Activated CD8-positive, alpha-beta memory T cell treated with anti-CD3 and anti-CD28 coated beads, Interleukin-2, amount 10 ng/mL, durations not matched to agents 7 days and 5 days (primary cell): ENCODE measurements at regions not wholly inside any gene's neighbourhood (a gene's known extent, or its start where the extent isn't known, plus 50 kb on each side); places are given as distances from the start of the nearest gene placed in this dataset.
"Not testable (repeated sequence)": the region's sequence is repeated elsewhere in the genome, so short reads cannot be mapped to it uniquely, and the experiment has no call there.

Source experiments
- ATAC-seq: fragments of 150-1000 bp; cut with Tn5 transposase; one replicate; pipeline ENCODE4 v1.10.0; 2021; ENCODE audit warnings: moderate library complexity
- CTCF ChIA-PET: fragments of 350-600 bp; sonication (Branson Sonifier 250); formaldehyde crosslinking; loops from one replicate; lab custom pipeline; 2021; ENCODE audit warnings: antibody characterized with exemption; lab: Charles Lee
- DNase-seq: peaks from one replicate; pipeline ENCODE4 v3.0.0-alpha.2; 2020
- H3K27ac Mint-ChIP-seq: one replicate; pipeline ENCODE4 v1.8.0; 2021; ENCODE audit warnings: mild to moderate bottlenecking, mixed read lengths
- H3K27me3 Mint-ChIP-seq: one replicate; pipeline ENCODE4 v1.8.0; 2021; ENCODE audit warnings: mixed read lengths
- H3K36me3 Mint-ChIP-seq: one replicate; pipeline ENCODE4 v1.8.0; 2021; ENCODE audit warnings: mild to moderate bottlenecking, mixed read lengths
- H3K4me1 Mint-ChIP-seq: one replicate; pipeline ENCODE4 v1.8.0; 2021; ENCODE audit warnings: mixed read lengths
- H3K4me3 Mint-ChIP-seq: one replicate; pipeline ENCODE4 v1.8.0; 2021; ENCODE audit warnings: mild to moderate bottlenecking, moderate library complexity, mixed read lengths
- H3K9me3 Mint-ChIP-seq: one replicate; pipeline ENCODE4 v1.8.0; 2022; ENCODE audit warnings: low read depth, mixed read lengths

- ATAC-seq: peak; percentile 45
- CTCF ChIA-PET: no interaction called here
Observed at GRCh38 chr15:95620934-95621579, 709.4 kb upstream of the NR2F2 start.

GRCh38 chr15:95622843-95623242 is 707.7 kb upstream of the NR2F2 start:
- Mint-ChIP-seq H3K4me1 (peaks cover 8% of the 10 kb centered on the region), H3K9me3 (no peaks in the 10 kb centered on the region), H3K27ac (no peak overlapping the region), H3K27me3 (no peaks in the 10 kb centered on the region), H3K36me3 (peaks cover 4% of the 10 kb centered on the region), H3K4me3 (no peak overlapping the region)
- CTCF ChIA-PET: no interaction called here
- ATAC-seq (no peak), DNase-seq (no peak)

More at GRCh38 chr15:95620934-95621579, 709.4 kb upstream of the NR2F2 start:
- Mint-ChIP-seq H3K27me3 (no peaks in the 10 kb centered on the region), H3K4me3 (no peak overlapping the region), H3K27ac (no peak overlapping the region), H3K9me3 (no peaks in the 10 kb centered on the region), H3K4me1 (peaks cover 8% of the 10 kb centered on the region), H3K36me3 (peaks cover 4% of the 10 kb centered on the region)
- DNase-seq: no peak

GRCh38 chr15:95624100-95624499 is 706.4 kb upstream of the NR2F2 start:
- Mint-ChIP-seq H3K36me3 (peaks cover 4% of the 10 kb centered on the region), H3K9me3 (no peaks in the 10 kb centered on the region)

GRCh38 chr15:95624616-95625361 is 705.7 kb upstream of the NR2F2 start:
- Mint-ChIP-seq H3K4me3 (no peak overlapping the region), H3K36me3 (peaks cover 4% of the 10 kb centered on the region), H3K27me3 (no peaks in the 10 kb centered on the region), H3K27ac (no peak overlapping the region), H3K4me1 (peaks cover 8% of the 10 kb centered on the region), H3K9me3 (no peaks in the 10 kb centered on the region)
- ATAC-seq (no peak), DNase-seq (no peak)
- CTCF ChIA-PET: no interaction called here

More at GRCh38 chr15:95624100-95624499, 706.4 kb upstream of the NR2F2 start:
- CTCF ChIA-PET: no interaction called here
- H3K4me1 Mint-ChIP-seq: peaks cover 8% of the 10 kb centered on the region
- ATAC-seq (no peak), DNase-seq (no peak)
- H3K4me3 Mint-ChIP-seq: no peak overlapping the region
- no peak overlapping the region for H3K27ac Mint-ChIP-seq
- H3K27me3 Mint-ChIP-seq: no peaks in the 10 kb centered on the region

GRCh38 chr15:95626501-95627361 is 703.8 kb upstream of the NR2F2 start:
- Mint-ChIP-seq H3K9me3 (peaks cover 2% of the 10 kb centered on the region), H3K27ac (no peak overlapping the region), H3K4me1 (no peaks in the 10 kb centered on the region)

GRCh38 chr15:95629503-95630168 is 700.9 kb upstream of the NR2F2 start:
- no peak for ATAC-seq
- CTCF ChIA-PET: no interaction called here
- H3K27me3 Mint-ChIP-seq: no peaks in the 10 kb centered on the region
- DNase-seq: no peak
- H3K36me3 Mint-ChIP-seq: no peaks in the 10 kb centered on the region
- no peak overlapping the region for H3K27ac Mint-ChIP-seq
- H3K4me3 Mint-ChIP-seq: no peak overlapping the region
- no peaks in the 10 kb centered on the region for H3K4me1 Mint-ChIP-seq
- H3K9me3 Mint-ChIP-seq: peaks cover 2% of the 10 kb centered on the region

More at GRCh38 chr15:95626501-95627361, 703.8 kb upstream of the NR2F2 start:
- no peaks in the 10 kb centered on the region for H3K27me3 Mint-ChIP-seq
- CTCF ChIA-PET: no interaction called here
- H3K4me3 Mint-ChIP-seq: no peak overlapping the region
- DNase-seq (no peak), ATAC-seq (no peak)
- H3K36me3 Mint-ChIP-seq: peaks cover 4% of the 10 kb centered on the region

- CTCF ChIA-PET: no interaction called here
- Mint-ChIP-seq H3K27me3 (no peaks in the 10 kb centered on the region), H3K36me3 (no peaks in the 10 kb centered on the region), H3K4me1 (no peaks in the 10 kb centered on the region), H3K27ac (no peak overlapping the region), H3K9me3 (peaks cover 2% of the 10 kb centered on the region), H3K4me3 (no peak overlapping the region)
- DNase-seq: no peak
- no peak for ATAC-seq
Observed at GRCh38 chr15:95630683-95631082, 699.8 kb upstream of the NR2F2 start.

GRCh38 chr15:95635666-95636065 is 694.8 kb upstream of the NR2F2 start:
- Mint-ChIP-seq H3K4me3 (no peak overlapping the region), H3K9me3 (no peaks in the 10 kb centered on the region), H3K27me3 (no peaks in the 10 kb centered on the region), H3K27ac (no peak overlapping the region), H3K4me1 (no peaks in the 10 kb centered on the region), H3K36me3 (no peaks in the 10 kb centered on the region)
- DNase-seq (no peak), ATAC-seq (no peak)
- CTCF ChIA-PET: no interaction called here

GRCh38 chr15:95636107-95636506 is 694.4 kb upstream of the NR2F2 start:
- CTCF ChIA-PET: no interaction called here
- H3K9me3 Mint-ChIP-seq: no peaks in the 10 kb centered on the region
- no peak for ATAC-seq
- H3K27ac Mint-ChIP-seq: no peak overlapping the region
- H3K36me3 Mint-ChIP-seq: no peaks in the 10 kb centered on the region
- no peak for DNase-seq
- H3K4me3 Mint-ChIP-seq: no peak overlapping the region
- no peaks in the 10 kb centered on the region for H3K4me1 Mint-ChIP-seq
- no peaks in the 10 kb centered on the region for H3K27me3 Mint-ChIP-seq

- DNase-seq, H3K36me3 Mint-ChIP-seq, H3K4me1 Mint-ChIP-seq, H3K27ac Mint-ChIP-seq, CTCF ChIA-PET, H3K27me3 Mint-ChIP-seq, H3K9me3 Mint-ChIP-seq, ATAC-seq, H3K4me3 Mint-ChIP-seq: not testable (repeated sequence)
Observed at GRCh38 chr15:95637234-95637633, 693.3 kb upstream of the NR2F2 start.

- Mint-ChIP-seq H3K4me3 (no peak overlapping the region), H3K27me3 (no peaks in the 10 kb centered on the region), H3K4me1 (no peaks in the 10 kb centered on the region)
Observed at GRCh38 chr15:95639208-95639607, 691.3 kb upstream of the NR2F2 start.

GRCh38 chr15:95644100-95644875 is 686.2 kb upstream of the NR2F2 start:
- CTCF ChIA-PET: no interaction called here
- Mint-ChIP-seq H3K9me3 (no peaks in the 10 kb centered on the region), H3K36me3 (no peaks in the 10 kb centered on the region), H3K4me1 (no peaks in the 10 kb centered on the region), H3K27ac (no peak overlapping the region), H3K4me3 (no peak overlapping the region), H3K27me3 (no peaks in the 10 kb centered on the region)
- no peak for DNase-seq
- no peak for ATAC-seq

More at GRCh38 chr15:95639208-95639607, 691.3 kb upstream of the NR2F2 start:
- DNase-seq: no peak
- CTCF ChIA-PET: no interaction called here
- Mint-ChIP-seq H3K27ac (no peak overlapping the region), H3K36me3 (no peaks in the 10 kb centered on the region), H3K9me3 (no peaks in the 10 kb centered on the region)
- ATAC-seq: no peak
